Neural cell (in vitro differentiated cells): ENCODE measurements at regions not wholly inside any gene's neighbourhood (a gene's known extent, or its start where the extent isn't known, plus 50 kb on each side); places are given as distances from the start of the nearest gene placed in this dataset.
"Not testable (repeated sequence)": the region's sequence is repeated elsewhere in the genome, so short reads cannot be mapped to it uniquely, and the experiment has no call there.

Experiments used
- H2AFZ ChIP-seq: fragments of 200-600, 300-800 bp; sonication (generic), shearing (Covaris generic); 2 replicates; pipeline ENCODE4 v1.6.0; 2014; ENCODE audit warnings: low read depth, mild to moderate bottlenecking, antibody characterized with exemption, low read length, moderate library complexity
- H3F3A ChIP-seq: fragments of 200-600 bp; shearing (Covaris generic); 2 replicates; pipeline ENCODE4 v1.6.1; 2016; ENCODE audit warnings: mild to moderate bottlenecking, moderate library complexity, mixed read lengths, antibody characterized with exemption, low read length; ENCODE audit not compliant: insufficient read depth, poor library complexity, severe bottlenecking
- H3K27ac ChIP-seq: fragments of 200-600, 300-800 bp; sonication (generic), shearing (Covaris generic); 2 replicates; pipeline ENCODE4 v1.5.1; 2014; ENCODE audit warnings: mild to moderate bottlenecking, low read length, moderate library complexity
- H3K27me3 ChIP-seq: fragments of 300-800, 200-600 bp; sonication (generic), shearing (Covaris generic); 2 replicates; pipeline ENCODE4 v1.6.0; 2014; ENCODE audit warnings: mild to moderate bottlenecking, low read depth, low read length, moderate library complexity; ENCODE audit not compliant: insufficient read depth
- H3K36me3 ChIP-seq: fragments of 300-800, 200-600 bp; sonication (generic), shearing (Covaris generic); 2 replicates; pipeline ENCODE4 v1.5.1; 2014; ENCODE audit warnings: mild to moderate bottlenecking, antibody characterized with exemption, low read length, moderate library complexity; ENCODE audit not compliant: insufficient read depth
- H3K4me2 ChIP-seq: fragments of 300-800, 200-600 bp; sonication (generic), shearing (Covaris generic); 2 replicates; pipeline ENCODE4 v1.6.0; 2014; ENCODE audit warnings: mild to moderate bottlenecking, low read length
- H3K4me3 ChIP-seq: fragments of 300-800, 200-600 bp; sonication (generic), shearing (Covaris generic); 2 replicates; pipeline ENCODE4 v1.5.1; 2014; ENCODE audit warnings: mild to moderate bottlenecking, low read length, moderate library complexity
- H3K79me2 ChIP-seq: fragments of 200-600 bp; shearing (Covaris generic); replicated peaks from 2 replicates; pipeline ENCODE4 v1.6.0; 2014; ENCODE audit warnings: mild to moderate bottlenecking, low read length, moderate library complexity; ENCODE audit not compliant: insufficient read depth
- H3K9ac ChIP-seq: fragments of 300-800, 200-600 bp; sonication (generic), shearing (Covaris generic); 2 replicates; pipeline ENCODE4 v1.6.1; 2016; ENCODE audit warnings: mild to moderate bottlenecking, low read length, mixed read lengths
- H3K9me2 ChIP-seq: fragments of 200-600 bp; shearing (Covaris generic); 2 replicates; pipeline ENCODE4 v1.6.1; 2016; ENCODE audit warnings: mild to moderate bottlenecking, low read length, mixed read lengths; ENCODE audit not compliant: insufficient read depth
- H3K9me3 ChIP-seq: fragments of 200-600, 300-800 bp; sonication (generic), shearing (Covaris generic); 2 replicates; pipeline ENCODE4 v1.6.1; 2016; ENCODE audit warnings: mild to moderate bottlenecking, mixed run types, low read length, moderate library complexity, mixed read lengths
- H4K20me1 ChIP-seq: fragments of 200-600 bp; shearing (Covaris generic); 2 replicates; pipeline ENCODE4 v1.6.1; 2016; ENCODE audit warnings: mild to moderate bottlenecking, mixed run types; ENCODE audit not compliant: insufficient read depth
- EP300 ChIP-seq: fragments of 450-650 bp; conservative IDR thresholded peaks from 2 replicates; pipeline ENCODE4 v1.6.1; 2014; ENCODE audit warnings: antibody characterized with exemption, mild to moderate bottlenecking, moderate library complexity; ENCODE audit not compliant: poor library complexity, severe bottlenecking
- EZH2 ChIP-seq: fragments of 200-600, 300-800 bp; shearing (Covaris generic), sonication (generic); IDR thresholded peaks from 2 replicates; pipeline ENCODE4 v1.6.1; 2014; ENCODE audit warnings: antibody characterized with exemption, low read length, borderline replicate concordance, mild to moderate bottlenecking; ENCODE audit not compliant: insufficient read depth, poor library complexity, severe bottlenecking
- MXI1 ChIP-seq: fragments of 450-650 bp; conservative IDR thresholded peaks from 2 replicates; pipeline ENCODE4 v1.6.1; 2014; ENCODE audit warnings: antibody characterized with exemption, mild to moderate bottlenecking; ENCODE audit not compliant: poor library complexity, severe bottlenecking
- POLR2AphosphoS5 ChIP-seq: IDR thresholded peaks from 2 replicates; pipeline ENCODE4 v1.6.1; 2012
- RAD21 ChIP-seq: fragments of 450-650 bp; conservative IDR thresholded peaks from 2 replicates; pipeline ENCODE4 v1.6.1; 2014; ENCODE audit warnings: antibody characterized with exemption, mild to moderate bottlenecking, moderate library complexity
- SMC3 ChIP-seq: fragments of 450-650 bp; conservative IDR thresholded peaks from 2 replicates; pipeline ENCODE4 v1.6.1; 2014; ENCODE audit warnings: antibody characterized with exemption, mild to moderate bottlenecking, moderate library complexity; ENCODE audit not compliant: poor library complexity
- TAF1 ChIP-seq: IDR thresholded peaks from 2 replicates; pipeline ENCODE4 v1.6.1; 2012; ENCODE audit warnings: low read depth
- TF ChIP-seq, protein P1 (sequence below): fragments of 450-650 bp; IDR thresholded peaks from 2 replicates; pipeline ENCODE4 v1.5.1; 2014; ENCODE audit warnings: antibody characterized with exemption, mild to moderate bottlenecking, moderate library complexity; ENCODE audit not compliant: poor library complexity, severe bottlenecking
- TF ChIP-seq, protein P2 (sequence below): IDR thresholded peaks from 2 replicates; pipeline ENCODE4 v1.6.1; 2012; ENCODE audit warnings: borderline replicate concordance

DNA sequence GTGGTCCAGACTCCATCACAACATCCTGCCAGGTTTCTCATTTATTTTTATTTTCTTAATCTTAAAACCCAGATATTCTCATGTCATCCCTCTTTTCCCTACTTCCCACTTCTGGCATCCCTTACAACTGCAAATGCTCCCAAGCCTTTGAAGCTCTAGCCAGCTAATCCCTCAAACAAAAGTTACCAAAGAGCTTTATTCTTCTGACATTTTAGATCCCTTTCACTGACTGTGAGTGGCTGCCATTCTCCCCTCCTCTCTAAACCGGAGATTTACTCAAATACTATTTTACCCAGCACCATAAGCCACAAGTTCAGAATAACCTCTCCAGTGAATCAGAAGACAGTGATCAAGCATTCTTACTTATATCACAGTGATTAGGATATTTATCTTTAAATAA lies 569.0 kb upstream of the SYT4 start:
- Histone ChIP-seq H3F3A (no peaks in the 10 kb centered on the region), H3K27ac (no peak overlapping the region), H3K4me2 (no peak overlapping the region), H3K27me3 (peaks cover 4% of the 10 kb centered on the region), H3K36me3 (no peaks in the 10 kb centered on the region), H2AFZ (no peak overlapping the region), H3K9ac (no peak overlapping the region), H3K9me2 (no peaks in the 10 kb centered on the region), H3K79me2 (no peaks in the 10 kb centered on the region), H4K20me1 (no peaks in the 10 kb centered on the region), H3K9me3 (no peaks in the 10 kb centered on the region), H3K4me3 (no peak overlapping the region)
- no peak for TF ChIP-seq POLR2AphosphoS5
- TF ChIP-seq, protein P1, sequence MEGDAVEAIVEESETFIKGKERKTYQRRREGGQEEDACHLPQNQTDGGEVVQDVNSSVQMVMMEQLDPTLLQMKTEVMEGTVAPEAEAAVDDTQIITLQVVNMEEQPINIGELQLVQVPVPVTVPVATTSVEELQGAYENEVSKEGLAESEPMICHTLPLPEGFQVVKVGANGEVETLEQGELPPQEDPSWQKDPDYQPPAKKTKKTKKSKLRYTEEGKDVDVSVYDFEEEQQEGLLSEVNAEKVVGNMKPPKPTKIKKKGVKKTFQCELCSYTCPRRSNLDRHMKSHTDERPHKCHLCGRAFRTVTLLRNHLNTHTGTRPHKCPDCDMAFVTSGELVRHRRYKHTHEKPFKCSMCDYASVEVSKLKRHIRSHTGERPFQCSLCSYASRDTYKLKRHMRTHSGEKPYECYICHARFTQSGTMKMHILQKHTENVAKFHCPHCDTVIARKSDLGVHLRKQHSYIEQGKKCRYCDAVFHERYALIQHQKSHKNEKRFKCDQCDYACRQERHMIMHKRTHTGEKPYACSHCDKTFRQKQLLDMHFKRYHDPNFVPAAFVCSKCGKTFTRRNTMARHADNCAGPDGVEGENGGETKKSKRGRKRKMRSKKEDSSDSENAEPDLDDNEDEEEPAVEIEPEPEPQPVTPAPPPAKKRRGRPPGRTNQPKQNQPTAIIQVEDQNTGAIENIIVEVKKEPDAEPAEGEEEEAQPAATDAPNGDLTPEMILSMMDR, result no peak
- TF ChIP-seq, protein P2, sequence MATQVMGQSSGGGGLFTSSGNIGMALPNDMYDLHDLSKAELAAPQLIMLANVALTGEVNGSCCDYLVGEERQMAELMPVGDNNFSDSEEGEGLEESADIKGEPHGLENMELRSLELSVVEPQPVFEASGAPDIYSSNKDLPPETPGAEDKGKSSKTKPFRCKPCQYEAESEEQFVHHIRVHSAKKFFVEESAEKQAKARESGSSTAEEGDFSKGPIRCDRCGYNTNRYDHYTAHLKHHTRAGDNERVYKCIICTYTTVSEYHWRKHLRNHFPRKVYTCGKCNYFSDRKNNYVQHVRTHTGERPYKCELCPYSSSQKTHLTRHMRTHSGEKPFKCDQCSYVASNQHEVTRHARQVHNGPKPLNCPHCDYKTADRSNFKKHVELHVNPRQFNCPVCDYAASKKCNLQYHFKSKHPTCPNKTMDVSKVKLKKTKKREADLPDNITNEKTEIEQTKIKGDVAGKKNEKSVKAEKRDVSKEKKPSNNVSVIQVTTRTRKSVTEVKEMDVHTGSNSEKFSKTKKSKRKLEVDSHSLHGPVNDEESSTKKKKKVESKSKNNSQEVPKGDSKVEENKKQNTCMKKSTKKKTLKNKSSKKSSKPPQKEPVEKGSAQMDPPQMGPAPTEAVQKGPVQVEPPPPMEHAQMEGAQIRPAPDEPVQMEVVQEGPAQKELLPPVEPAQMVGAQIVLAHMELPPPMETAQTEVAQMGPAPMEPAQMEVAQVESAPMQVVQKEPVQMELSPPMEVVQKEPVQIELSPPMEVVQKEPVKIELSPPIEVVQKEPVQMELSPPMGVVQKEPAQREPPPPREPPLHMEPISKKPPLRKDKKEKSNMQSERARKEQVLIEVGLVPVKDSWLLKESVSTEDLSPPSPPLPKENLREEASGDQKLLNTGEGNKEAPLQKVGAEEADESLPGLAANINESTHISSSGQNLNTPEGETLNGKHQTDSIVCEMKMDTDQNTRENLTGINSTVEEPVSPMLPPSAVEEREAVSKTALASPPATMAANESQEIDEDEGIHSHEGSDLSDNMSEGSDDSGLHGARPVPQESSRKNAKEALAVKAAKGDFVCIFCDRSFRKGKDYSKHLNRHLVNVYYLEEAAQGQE, result no peak
- TF ChIP-seq EZH2, result no peak
- no peak for TF ChIP-seq TAF1
- TF ChIP-seq EP300, result no peak
- TF ChIP-seq RAD21, result no peak
- TF ChIP-seq MXI1, result no peak
- TF ChIP-seq SMC3, result no peak

DNA sequence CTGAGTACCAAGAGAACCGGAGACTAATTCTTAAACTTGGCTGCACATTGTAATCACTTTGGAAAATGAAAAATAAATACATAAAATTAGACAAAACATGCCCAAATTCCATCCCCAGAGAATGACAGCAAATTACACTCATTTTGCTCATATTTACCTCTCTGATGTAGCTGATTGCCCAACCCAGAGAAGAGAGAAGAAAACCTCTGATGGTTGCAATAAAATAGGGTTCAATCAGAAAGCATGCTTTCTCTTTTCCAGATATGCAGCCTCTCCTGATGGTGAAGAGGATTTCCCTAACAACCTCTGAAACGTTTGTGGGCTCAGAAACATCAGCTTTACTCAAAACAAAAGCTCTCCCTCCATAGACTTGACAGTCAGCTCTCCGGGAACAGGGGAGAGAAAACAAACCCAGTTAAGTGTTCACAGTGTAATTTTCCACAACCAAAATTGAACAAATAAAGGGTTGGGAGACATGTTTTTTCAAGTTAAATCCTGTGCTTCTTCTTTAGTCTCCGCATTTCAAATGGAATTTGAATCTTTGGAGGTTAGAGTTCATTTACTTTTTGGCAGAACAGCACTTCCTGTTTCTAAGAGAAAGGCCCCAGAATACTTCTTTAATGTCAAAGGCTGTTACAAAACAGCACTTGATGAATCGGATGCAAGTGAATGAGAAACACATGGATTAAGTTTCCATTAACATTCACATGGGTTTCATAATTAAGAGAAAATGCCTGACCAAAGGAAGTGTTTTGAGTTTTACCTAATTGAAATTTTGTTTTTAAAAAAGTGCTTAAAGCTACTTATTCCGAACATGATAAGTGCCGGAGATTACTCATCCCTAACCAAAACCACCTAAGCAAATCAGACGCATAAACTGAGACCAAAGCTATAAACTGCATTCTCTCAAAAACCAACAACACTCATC lies 570.1 kb upstream of the SYT4 start:
- H3F3A ChIP-seq, result no peaks in the 10 kb centered on the region
- H3K27me3 ChIP-seq, result peaks cover 4% of the 10 kb centered on the region
- H2AFZ ChIP-seq, result no peak overlapping the region
- no peaks in the 10 kb centered on the region for H3K36me3 ChIP-seq
- H3K9ac ChIP-seq, result no peak overlapping the region
- H3K4me2 ChIP-seq, result no peak overlapping the region
- no peaks in the 10 kb centered on the region for H4K20me1 ChIP-seq
- no peak overlapping the region for H3K4me3 ChIP-seq
- no peaks in the 10 kb centered on the region for H3K79me2 ChIP-seq
- H3K9me3 ChIP-seq, result no peaks in the 10 kb centered on the region
- TF ChIP-seq EZH2 (no peak), SMC3 (no peak), TAF1 (no peak), MXI1 (no peak), EP300 (no peak)
- TF ChIP-seq, protein P2, result no peak
- TF ChIP-seq, protein P1, result no peak
- no peak overlapping the region for H3K27ac ChIP-seq
- H3K9me2 ChIP-seq, result no peaks in the 10 kb centered on the region

DNA sequence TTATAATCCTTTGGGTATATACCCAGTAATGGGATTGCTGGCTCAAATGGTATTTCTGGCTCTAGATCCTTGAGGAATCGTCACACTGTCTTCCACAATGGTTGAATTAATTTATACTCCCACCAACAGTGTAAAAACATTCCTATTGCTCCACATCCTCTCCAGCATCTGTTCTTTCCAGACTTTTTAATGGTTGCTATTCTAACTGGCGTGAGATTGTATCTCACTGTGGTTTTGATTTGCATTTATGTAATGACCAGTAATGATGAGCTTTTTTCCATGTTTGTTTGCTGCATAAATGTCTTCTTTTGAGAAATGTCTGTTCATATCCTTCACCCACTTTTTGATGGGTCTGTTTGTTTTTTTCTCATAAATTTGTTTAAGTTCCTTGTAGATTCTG lies 572.5 kb upstream of the SYT4 start:
- not testable (repeated sequence) for H3K9me2 ChIP-seq, H3K79me2 ChIP-seq, H2AFZ ChIP-seq, H3K36me3 ChIP-seq, H3K9me3 ChIP-seq, H3K27ac ChIP-seq, H4K20me1 ChIP-seq, H3K4me2 ChIP-seq, H3K9ac ChIP-seq, H3K27me3 ChIP-seq, H3K4me3 ChIP-seq, H3F3A ChIP-seq
